HG03025 (cell line): ENCODE measurements at regions not wholly inside any gene's neighbourhood (a gene's known extent, or its start where the extent isn't known, plus 50 kb on each side); places are given as distances from the start of the nearest gene placed in this dataset.

Experiments used
- ATAC-seq: cut with Tn5 transposase; IDR thresholded peaks from one replicate; pipeline ENCODE4 v1.9.1; 2021; ENCODE audit warnings: mild to moderate bottlenecking, moderate library complexity; ENCODE audit not compliant: unreplicated experiment, low FRiP score

GRCh38 chr15:70259640-70260508, 162.2 kb upstream of the TLE3 start:
- ATAC-seq: no peak

GRCh38 chr15:70259028-70259424, 161.3 kb upstream of the TLE3 start:
- peak; percentile 18 for ATAC-seq

GRCh38 chr15:70258369-70259027, 160.8 kb upstream of the TLE3 start:
- ATAC-seq: peak; percentile 48

GRCh38 chr15:70257573-70258248, 160.0 kb upstream of the TLE3 start:
- ATAC-seq: no peak

- no peak for ATAC-seq
Measured at GRCh38 chr15:70257047-70257446, 159.3 kb upstream of the TLE3 start.

GRCh38 chr15:70254311-70254869, 156.7 kb upstream of the TLE3 start:
- no peak for ATAC-seq

GRCh38 chr15:70253461-70254156, 155.9 kb upstream of the TLE3 start:
- ATAC-seq: no peak

GRCh38 chr15:70252951-70253320, 155.2 kb upstream of the TLE3 start:
- ATAC-seq: no peak

- ATAC-seq: no peak
Measured at GRCh38 chr15:70252056-70252950, 154.6 kb upstream of the TLE3 start.

- no peak for ATAC-seq
Measured at GRCh38 chr15:70251246-70251990, 153.7 kb upstream of the TLE3 start.

- ATAC-seq: no peak
Measured at GRCh38 chr15:70250208-70251201, 152.8 kb upstream of the TLE3 start.

GRCh38 chr15:70249616-70250015, 151.9 kb upstream of the TLE3 start:
- ATAC-seq: no peak

GRCh38 chr15:70248116-70249025, 150.7 kb upstream of the TLE3 start:
- ATAC-seq: no peak

GRCh38 chr15:70247281-70247680, 149.6 kb upstream of the TLE3 start:
- no peak for ATAC-seq

- no peak for ATAC-seq
Measured at GRCh38 chr15:70246623-70247220, 149.0 kb upstream of the TLE3 start.

GRCh38 chr15:70245932-70246622, 148.4 kb upstream of the TLE3 start:
- ATAC-seq: no peak
